Naive thymus-derived CD4-positive, alpha-beta T cell (primary cell): ENCODE measurements at regions not wholly inside any gene's neighbourhood (a gene's known extent, or its start where the extent isn't known, plus 50 kb on each side); places are given as distances from the start of the nearest gene placed in this dataset.

ENCODE experiments used
- ATAC-seq: fragments of 150-1000 bp; cut with Tn5 transposase; 2 replicates; pipeline ENCODE4 v1.10.0; 2021; ENCODE audit warnings: mild to moderate bottlenecking, moderate library complexity
- CTCF ChIA-PET: fragments of 350-600 bp; sonication (Branson Sonifier 250); formaldehyde crosslinking; loops from one replicate; lab custom pipeline; 2021; ENCODE audit warnings: antibody characterized with exemption; lab: Charles Lee
- POLR2A ChIA-PET: fragments of 350-600 bp; sonication (Branson Sonifier 250); formaldehyde crosslinking; loops from one replicate; lab custom pipeline; 2021; ENCODE audit warnings: antibody characterized with exemption, inconsistent platforms; lab: Charles Lee
- DNase-seq, 9 donors: peaks; one replicate each; pipeline versions ENCODE4 v3.0.0 to v3.0.0-alpha.2; 2020 to 2022; ENCODE audit warnings: mixed read lengths in 1 of 9
- H3K27ac ChIP-seq: one replicate; pipeline ENCODE4 v1.7.0; 2013; ENCODE audit warnings: mild to moderate bottlenecking, low read depth, low read length, moderate library complexity
- H3K27me3 ChIP-seq, 2 donors: one replicate each; pipeline ENCODE4 v1.7.0; 2013; ENCODE audit warnings: low read length in 2 of 2, mild to moderate bottlenecking in 2 of 2, moderate library complexity in 2 of 2; ENCODE audit not compliant: control insufficient read depth in 2 of 2, insufficient read depth in 2 of 2
- H3K36me3 ChIP-seq, 3 experiments: 1 replicate in 2 of 3; 2 replicates in 1 of 3; pipeline ENCODE4 v1.7.0; 2013; ENCODE audit warnings: low read length in 3 of 3, mild to moderate bottlenecking in 3 of 3, moderate library complexity in 1 of 3; ENCODE audit not compliant: insufficient read depth in 3 of 3, control insufficient read depth in 2 of 3
- H3K4me1 ChIP-seq, 2 donors: one replicate each; pipeline ENCODE4 v1.7.0; 2013; ENCODE audit warnings: low read length in 2 of 2, mild to moderate bottlenecking in 2 of 2, moderate library complexity in 1 of 2; ENCODE audit not compliant: control insufficient read depth in 2 of 2, insufficient read depth in 2 of 2
- H3K4me3 ChIP-seq: 2 replicates; pipeline ENCODE4 v1.7.0; 2013; ENCODE audit warnings: mild to moderate bottlenecking, low read length
- H3K9me3 ChIP-seq, 3 experiments: 1 replicate in 2 of 3; 2 replicates in 1 of 3; pipeline ENCODE4 v1.7.0; 2013; ENCODE audit warnings: low read length in 3 of 3; ENCODE audit not compliant: control insufficient read depth in 2 of 3
- H3K27ac Mint-ChIP-seq, 9 donors: one replicate each; pipeline ENCODE4 v1.8.0; 2020 to 2022; ENCODE audit warnings: mixed read lengths in 9 of 9, mild to moderate bottlenecking in 8 of 9, moderate library complexity in 5 of 9, inconsistent platforms in 2 of 9
- H3K27me3 Mint-ChIP-seq, 5 donors: one replicate each; pipeline ENCODE4 v1.8.0; 2021 to 2022; ENCODE audit warnings: mixed read lengths in 5 of 5, mild to moderate bottlenecking in 1 of 5
- H3K36me3 Mint-ChIP-seq, 5 donors: one replicate each; pipeline ENCODE4 v1.8.0; 2020 to 2022; ENCODE audit warnings: mixed read lengths in 5 of 5, mild to moderate bottlenecking in 3 of 5, inconsistent platforms in 1 of 5
- H3K4me1 Mint-ChIP-seq, 7 donors: one replicate each; pipeline ENCODE4 v1.8.0; 2020 to 2022; ENCODE audit warnings: mixed read lengths in 7 of 7, mild to moderate bottlenecking in 3 of 7, inconsistent platforms in 1 of 7
- H3K4me3 Mint-ChIP-seq, 10 donors: one replicate each; pipeline ENCODE4 v1.8.0; 2020 to 2022; ENCODE audit warnings: mild to moderate bottlenecking in 10 of 10, mixed read lengths in 10 of 10, moderate library complexity in 6 of 10, inconsistent platforms in 2 of 10
- H3K9me3 Mint-ChIP-seq, 11 donors: one replicate each; pipeline ENCODE4 v1.8.0; 2020 to 2022; ENCODE audit warnings: mixed read lengths in 11 of 11, mild to moderate bottlenecking in 4 of 11, inconsistent platforms in 1 of 11, moderate library complexity in 1 of 11
- intact Hi-C, 2 donors: fragments of 100-400 bp; cut with micrococcal nuclease; formaldehyde crosslinking; loops; one replicate each; pipeline ENCODE4 v1.15.1; 2023

DNA sequence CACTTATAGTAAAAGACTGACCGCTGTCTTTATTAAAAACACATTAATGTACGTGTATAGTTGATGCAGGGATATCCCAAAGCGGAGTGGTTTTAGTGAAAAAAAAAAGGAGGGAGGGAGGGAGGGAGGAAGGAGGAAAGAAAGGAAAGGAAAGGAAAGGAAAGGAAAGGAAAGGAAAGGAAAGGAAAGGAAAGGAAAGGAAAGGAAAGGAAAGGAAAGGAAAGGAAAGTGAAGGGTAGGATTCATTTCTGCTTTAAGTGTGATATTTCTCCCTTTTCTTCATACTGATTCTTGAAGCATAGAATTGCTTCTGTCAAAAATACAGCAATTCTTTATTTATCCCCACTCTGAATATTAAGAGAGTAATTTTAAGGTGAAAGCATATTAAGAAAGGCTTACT is 504.9 kb downstream of the PPP4R3C start:
- H3K4me3 ChIP-seq = no peak overlapping the region
- no peak overlapping the region for H3K27ac Mint-ChIP-seq
- no peak overlapping the region for H3K4me3 Mint-ChIP-seq
- ChIA-PET POLR2A (no interaction called here), CTCF (no interaction called here)
- intact Hi-C loops = no loop called here
- no peaks in the 10 kb centered on the region for H3K4me1 Mint-ChIP-seq
- H3K27ac ChIP-seq = no peak overlapping the region
- no peaks in the 10 kb centered on the region for H3K27me3 ChIP-seq
- H3K9me3 Mint-ChIP-seq = peaks cover 0 to 8% (median 2%) of the 10 kb centered on the region in 11 donors
- ATAC-seq = no peak
- no peaks in the 10 kb centered on the region for H3K36me3 ChIP-seq
- no peak for DNase-seq
- H3K36me3 Mint-ChIP-seq = no peaks in the 10 kb centered on the region
- H3K27me3 Mint-ChIP-seq = no peaks in the 10 kb centered on the region
- H3K9me3 ChIP-seq = no peaks in the 10 kb centered on the region
- no peaks in the 10 kb centered on the region for H3K4me1 ChIP-seq

DNA sequence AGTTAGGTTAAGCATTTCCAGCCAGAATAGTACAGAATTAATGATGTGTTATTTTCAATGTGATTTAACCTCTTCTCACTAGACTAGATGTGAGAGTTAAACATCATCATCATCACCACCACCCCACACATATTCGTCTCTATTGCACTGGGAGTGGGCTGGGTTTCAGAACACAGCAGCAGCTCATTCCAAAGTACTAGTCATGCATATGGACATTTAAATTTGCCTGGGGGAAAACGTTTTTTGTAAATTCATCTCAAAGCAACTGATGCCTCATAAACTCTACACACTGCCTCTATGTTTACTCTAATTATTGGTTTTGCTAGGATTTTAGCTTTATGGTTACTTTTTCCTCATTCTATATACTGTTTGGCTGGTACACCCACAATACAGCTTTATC is 509.1 kb downstream of the PPP4R3C start:
- Mint-ChIP-seq H3K9me3 (peaks cover 0 to 9% (median 2%) of the 10 kb centered on the region in 11 donors), H3K4me1 (no peaks in the 10 kb centered on the region), H3K27me3 (no peaks in the 10 kb centered on the region), H3K4me3 (no peak overlapping the region), H3K36me3 (no peaks in the 10 kb centered on the region), H3K27ac (no peak overlapping the region)
- ATAC-seq (no peak), DNase-seq (no peak)
- ChIA-PET POLR2A (no interaction called here), CTCF (no interaction called here)
- Histone ChIP-seq H3K27me3 (no peaks in the 10 kb centered on the region), H3K9me3 (no peaks in the 10 kb centered on the region), H3K4me3 (no peak overlapping the region), H3K36me3 (no peaks in the 10 kb centered on the region), H3K4me1 (no peaks in the 10 kb centered on the region), H3K27ac (no peak overlapping the region)
- intact Hi-C loops = no loop called here

DNA sequence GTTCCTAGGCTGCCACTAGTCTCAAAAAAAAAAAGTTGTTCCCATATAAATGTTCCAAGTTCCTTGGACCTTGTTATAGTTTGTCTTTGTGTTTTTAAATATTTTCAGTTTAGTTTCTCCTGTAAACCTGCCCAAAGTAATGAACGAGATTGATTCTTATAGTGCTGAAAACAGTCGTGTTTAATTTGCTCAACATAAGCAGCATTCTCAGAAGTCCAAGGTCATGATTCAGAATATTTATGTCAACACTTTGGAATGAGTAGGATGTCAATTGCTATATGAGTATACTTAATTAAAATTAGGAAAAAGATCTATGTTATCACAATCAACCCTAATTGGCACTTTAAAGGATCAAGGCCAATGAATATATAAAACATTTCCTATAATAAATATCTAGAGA is 510.9 kb downstream of the PPP4R3C start:
- H3K27me3 ChIP-seq = no peaks in the 10 kb centered on the region
- DNase-seq (no peak), ATAC-seq (no peak)
- no peaks in the 10 kb centered on the region for H3K4me1 ChIP-seq
- H3K9me3 ChIP-seq = no peaks in the 10 kb centered on the region
- no peaks in the 10 kb centered on the region for H3K36me3 ChIP-seq
- CTCF ChIA-PET = no interaction called here
- Mint-ChIP-seq H3K36me3 (no peaks in the 10 kb centered on the region), H3K27ac (no peak overlapping the region), H3K4me3 (no peak overlapping the region), H3K4me1 (no peaks in the 10 kb centered on the region), H3K9me3 (peaks cover 0 to 14% (median 5%) of the 10 kb centered on the region in 11 donors), H3K27me3 (no peaks in the 10 kb centered on the region)
- POLR2A ChIA-PET = no interaction called here
- H3K4me3 ChIP-seq = no peak overlapping the region
- no peak overlapping the region for H3K27ac ChIP-seq
- intact Hi-C loops = no loop called here

- intact Hi-C loops = no loop called here
- no peaks in the 10 kb centered on the region for H3K36me3 ChIP-seq
- Mint-ChIP-seq H3K27me3 (no peaks in the 10 kb centered on the region), H3K27ac (no peak overlapping the region), H3K4me1 (no peaks in the 10 kb centered on the region), H3K9me3 (peaks cover 0 to 5% (median 0%) of the 10 kb centered on the region in 11 donors), H3K4me3 (no peak overlapping the region), H3K36me3 (no peaks in the 10 kb centered on the region)
- ATAC-seq (no peak), DNase-seq (no peak)
- no peaks in the 10 kb centered on the region for H3K27me3 ChIP-seq
- no peaks in the 10 kb centered on the region for H3K4me1 ChIP-seq
- no peak overlapping the region for H3K27ac ChIP-seq
- ChIA-PET CTCF (no interaction called here), POLR2A (no interaction called here)
- no peaks in the 10 kb centered on the region for H3K9me3 ChIP-seq
- no peak overlapping the region for H3K4me3 ChIP-seq
Measured at GRCh38 chrX:26927419-26927818, 535.7 kb downstream of the PPP4R3C start.

DNA sequence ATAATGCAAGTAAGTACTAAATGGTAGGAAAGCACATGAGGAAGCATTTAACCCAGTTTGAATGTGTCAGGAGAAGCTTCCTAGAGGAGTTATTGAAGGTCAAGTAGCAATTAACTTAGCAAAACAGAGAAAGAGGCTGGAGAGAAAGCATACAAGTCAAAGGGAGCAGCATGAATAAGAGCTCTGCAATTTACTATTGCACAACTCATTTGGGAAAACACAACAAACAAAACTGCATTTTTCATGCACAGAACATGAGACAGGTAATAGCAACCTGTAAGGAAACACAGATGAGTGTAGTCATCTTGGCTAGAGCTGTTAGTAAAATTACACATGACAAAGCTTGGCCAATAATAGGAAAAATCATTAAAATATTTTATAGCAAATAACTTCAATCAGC is 538.1 kb downstream of the PPP4R3C start:
- H3K4me1 Mint-ChIP-seq = no peaks in the 10 kb centered on the region
- no peaks in the 10 kb centered on the region for H3K9me3 Mint-ChIP-seq
- intact Hi-C loops = no loop called here
- H3K9me3 ChIP-seq = no peaks in the 10 kb centered on the region
- H3K4me3 ChIP-seq = no peak overlapping the region
- no peaks in the 10 kb centered on the region for H3K36me3 ChIP-seq
- no peak overlapping the region for H3K27ac ChIP-seq
- no peak for ATAC-seq
- no peaks in the 10 kb centered on the region for H3K4me1 ChIP-seq
- H3K27me3 Mint-ChIP-seq = no peaks in the 10 kb centered on the region
- no peaks in the 10 kb centered on the region for H3K27me3 ChIP-seq
- H3K27ac Mint-ChIP-seq = no peak overlapping the region
- no peak overlapping the region for H3K4me3 Mint-ChIP-seq
- POLR2A ChIA-PET = no interaction called here
- H3K36me3 Mint-ChIP-seq = no peaks in the 10 kb centered on the region
- CTCF ChIA-PET = no interaction called here
- no peak for DNase-seq

DNA sequence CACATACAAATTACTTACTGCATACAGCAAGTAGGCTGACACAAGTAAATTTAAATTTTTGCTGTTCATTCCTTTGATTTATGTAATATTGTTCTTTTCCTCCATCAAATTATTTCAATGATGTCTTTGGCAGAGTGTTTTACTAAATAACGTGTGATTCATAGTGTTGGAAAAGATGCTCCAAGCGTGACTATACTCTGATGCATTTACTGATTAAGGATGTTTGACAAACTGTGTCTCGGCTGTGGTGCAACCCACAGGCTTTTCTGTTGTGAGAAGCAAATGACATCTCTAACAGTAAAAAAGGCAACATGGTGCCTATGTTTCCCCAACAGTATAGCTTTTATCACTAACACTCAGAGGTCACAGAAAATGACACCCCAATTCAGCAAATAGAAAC is 540.9 kb downstream of the PPP4R3C start:
- Histone ChIP-seq H3K36me3 (no peaks in the 10 kb centered on the region), H3K4me3 (no peak overlapping the region), H3K4me1 (no peaks in the 10 kb centered on the region), H3K27ac (no peak overlapping the region), H3K27me3 (no peaks in the 10 kb centered on the region), H3K9me3 (no peaks in the 10 kb centered on the region)
- POLR2A ChIA-PET = no interaction called here
- no peak overlapping the region for H3K27ac Mint-ChIP-seq
- H3K4me1 Mint-ChIP-seq = no peaks in the 10 kb centered on the region
- H3K4me3 Mint-ChIP-seq = no peak overlapping the region
- ATAC-seq (no peak), DNase-seq (no peak)
- no peaks in the 10 kb centered on the region for H3K27me3 Mint-ChIP-seq
- H3K9me3 Mint-ChIP-seq = no peaks in the 10 kb centered on the region
- no peaks in the 10 kb centered on the region for H3K36me3 Mint-ChIP-seq
- intact Hi-C loops = no loop called here
- CTCF ChIA-PET = no interaction called here

DNA sequence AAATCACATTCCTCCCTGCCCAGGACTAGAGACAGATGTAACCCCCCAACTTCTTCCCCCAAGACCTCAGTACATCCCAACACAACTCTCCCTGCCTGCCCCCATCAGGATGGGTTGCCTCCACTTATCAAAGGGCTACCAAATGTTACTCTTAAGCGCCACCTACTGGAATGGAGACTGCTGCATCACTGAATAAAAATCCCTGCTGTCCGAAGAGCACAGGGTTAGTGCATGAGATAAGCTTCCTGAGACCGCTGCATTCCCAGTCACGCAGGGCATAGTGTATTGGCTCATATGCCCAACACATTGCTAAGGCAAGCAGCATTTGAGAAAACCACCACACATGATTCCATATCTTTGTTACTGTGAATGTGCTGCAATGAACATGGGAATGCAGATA is 544.5 kb downstream of the PPP4R3C start:
- Histone ChIP-seq H3K4me1 (no peaks in the 10 kb centered on the region), H3K4me3 (no peak overlapping the region), H3K9me3 (no peaks in the 10 kb centered on the region), H3K27me3 (no peaks in the 10 kb centered on the region), H3K27ac (no peak overlapping the region), H3K36me3 (no peaks in the 10 kb centered on the region)
- Mint-ChIP-seq H3K36me3 (no peaks in the 10 kb centered on the region), H3K9me3 (no peaks in the 10 kb centered on the region), H3K27me3 (no peaks in the 10 kb centered on the region), H3K4me1 (no peaks in the 10 kb centered on the region), H3K27ac (no peak overlapping the region), H3K4me3 (no peak overlapping the region)
- no peak for DNase-seq
- intact Hi-C loops = no loop called here
- ATAC-seq = no peak
- POLR2A ChIA-PET = no interaction called here
- CTCF ChIA-PET = no interaction called here
